Right lobe of liver (tissue), 6 donors: ENCODE measurements at regions not wholly inside any gene's neighbourhood (a gene's known extent, or its start where the extent isn't known, plus 50 kb on each side); places are given as distances from the start of the nearest gene placed in this dataset.
A peak's percentile ranks its signal among the peaks of the same experiment; 100 is the strongest.

Experiments used
- ATAC-seq, 4 donors: fragments of 200-7000 bp; cut with Tn5 transposase; one replicate each; pipeline ENCODE4 v1.9.1; 2020; ENCODE audit warnings: mild to moderate bottlenecking in 4 of 4, moderate library complexity in 4 of 4
- DNase-seq, 3 donors: peaks; one replicate each; pipeline ENCODE4 v3.0.0-alpha.2; 2020
- H3K27ac ChIP-seq, 3 donors: fragments of 200-600 bp; one replicate each; pipeline ENCODE4 v1.8.0; 2022
- H3K27me3 ChIP-seq, 2 donors: fragments of 200-600 bp; one replicate each; pipeline ENCODE4 v1.8.0; 2022
- H3K36me3 ChIP-seq, 4 donors: fragments of 200-600 bp; sonication (generic) in 1 of 4; one replicate each; pipeline versions ENCODE4 v1.5.1 to v1.8.0; 2017 to 2022; ENCODE audit warnings: control low read depth in 1 of 4
- H3K4me1 ChIP-seq, 4 donors: fragments of 200-600 bp; sonication (generic) in 1 of 4; one replicate each; pipeline versions ENCODE4 v1.5.1 to v1.8.0; 2017 to 2022; ENCODE audit warnings: control low read depth in 1 of 4
- H3K4me3 ChIP-seq, 3 donors: fragments of 200-600 bp; one replicate each; pipeline ENCODE4 v1.8.0; 2022
- H3K9me3 ChIP-seq, 4 donors: fragments of 200-600 bp; sonication (generic) in 1 of 4; one replicate each; pipeline versions ENCODE4 v1.5.1 to v1.8.0; 2017 to 2022; ENCODE audit warnings: control low read depth in 1 of 4
- POLR2A ChIP-seq: fragments of 450-650 bp; IDR thresholded peaks from one replicate; pipeline ENCODE4 v1.6.1; 2017; ENCODE audit warnings: antibody characterized with exemption, mild to moderate bottlenecking
- WGBS: methylation state at CpG from one replicate; pipeline ENCODE4 v1.1.6; 2018; ENCODE audit warnings: low coverage, low lambda C conversion rate; ENCODE audit not compliant: insufficient coverage; ENCODE audit errors: missing lambda C conversion rate; 5-methylcytosine and 5-hydroxymethylcytosine counted together
- intact Hi-C, 2 donors: fragments of 100-400 bp; cut with DNase I; formaldehyde crosslinking; loops; one replicate each; pipeline versions ENCODE4 v1.11.2 to v1.14.1; 2022
- TF ChIP-seq, protein P1 (sequence below), 4 donors: fragments of 200-600 bp in 3 of 4; fragments of 450-650 bp in 1 of 4; IDR thresholded peaks; one replicate each; pipeline versions ENCODE4 v1.5.1 to v1.8.0; 2016 to 2022; ENCODE audit warnings: antibody characterized with exemption in 4 of 4, mild to moderate bottlenecking in 2 of 4
- donor health status: DM: no; HTN: yes; CAD: no.
- donor health status: DM: no; HTN: no; CAD: no.
- donor health status: DM: no; HTN: no; CAD: no.
- donor health status: DM: no; HTN: yes; CAD: no.
- donor health status: DM: no; HTN: yes; CAD: no.

DNA sequence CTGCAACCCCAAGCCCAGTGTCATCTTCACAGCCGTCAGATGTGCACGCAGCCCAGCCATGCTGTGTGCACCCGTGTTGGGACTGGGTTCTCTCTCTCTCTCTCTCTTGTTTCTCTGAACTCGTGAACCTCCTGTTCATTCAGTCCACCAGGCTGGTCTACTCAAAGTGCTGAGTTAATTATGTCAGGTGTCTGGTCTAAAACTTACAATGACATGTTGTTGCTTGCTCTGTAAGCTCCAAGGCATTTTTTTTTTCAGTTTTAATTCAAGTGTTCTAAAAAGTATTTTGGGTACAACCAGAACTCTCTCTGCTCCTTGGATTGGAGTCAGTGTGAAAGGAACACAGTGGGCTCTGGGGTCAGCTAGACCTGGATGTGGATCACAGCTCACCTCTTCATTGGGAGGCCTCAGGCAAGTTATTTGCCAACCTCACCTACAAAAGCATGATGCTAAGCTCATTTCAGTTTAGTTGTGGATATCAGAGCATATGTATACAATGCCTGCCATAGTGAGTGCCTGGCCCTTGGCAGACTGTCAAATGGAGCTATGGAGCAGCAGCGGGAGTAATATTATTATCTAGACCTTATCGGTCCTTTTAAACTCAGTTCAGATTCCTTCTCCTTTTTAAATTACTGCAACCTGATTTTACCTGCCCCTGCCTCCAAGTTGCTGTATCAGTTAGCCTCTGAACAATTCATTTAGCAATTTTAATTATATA, 59.5 kb downstream of the PLEKHG1 start:
- ATAC-seq (no peak), DNase-seq (no peak)
- WGBS, result 52% methylated on average over 4 of the region's 6 CpGs
- Histone ChIP-seq H3K4me3 (no peak overlapping the region), H3K9me3 (no peaks in the 10 kb centered on the region), H3K27ac (no peak overlapping the region), H3K27me3 (no peaks in the 10 kb centered on the region), H3K36me3 (no peaks in the 10 kb centered on the region), H3K4me1 (peaks cover 0 to 25% (median 0%) of the 10 kb centered on the region in 4 donors)
- TF ChIP-seq, protein P1, sequence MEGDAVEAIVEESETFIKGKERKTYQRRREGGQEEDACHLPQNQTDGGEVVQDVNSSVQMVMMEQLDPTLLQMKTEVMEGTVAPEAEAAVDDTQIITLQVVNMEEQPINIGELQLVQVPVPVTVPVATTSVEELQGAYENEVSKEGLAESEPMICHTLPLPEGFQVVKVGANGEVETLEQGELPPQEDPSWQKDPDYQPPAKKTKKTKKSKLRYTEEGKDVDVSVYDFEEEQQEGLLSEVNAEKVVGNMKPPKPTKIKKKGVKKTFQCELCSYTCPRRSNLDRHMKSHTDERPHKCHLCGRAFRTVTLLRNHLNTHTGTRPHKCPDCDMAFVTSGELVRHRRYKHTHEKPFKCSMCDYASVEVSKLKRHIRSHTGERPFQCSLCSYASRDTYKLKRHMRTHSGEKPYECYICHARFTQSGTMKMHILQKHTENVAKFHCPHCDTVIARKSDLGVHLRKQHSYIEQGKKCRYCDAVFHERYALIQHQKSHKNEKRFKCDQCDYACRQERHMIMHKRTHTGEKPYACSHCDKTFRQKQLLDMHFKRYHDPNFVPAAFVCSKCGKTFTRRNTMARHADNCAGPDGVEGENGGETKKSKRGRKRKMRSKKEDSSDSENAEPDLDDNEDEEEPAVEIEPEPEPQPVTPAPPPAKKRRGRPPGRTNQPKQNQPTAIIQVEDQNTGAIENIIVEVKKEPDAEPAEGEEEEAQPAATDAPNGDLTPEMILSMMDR (IDR thresholded peaks at IDR 0.05), result no peak
- no peak for TF ChIP-seq POLR2A
- intact Hi-C loops, result no loop called here

DNA sequence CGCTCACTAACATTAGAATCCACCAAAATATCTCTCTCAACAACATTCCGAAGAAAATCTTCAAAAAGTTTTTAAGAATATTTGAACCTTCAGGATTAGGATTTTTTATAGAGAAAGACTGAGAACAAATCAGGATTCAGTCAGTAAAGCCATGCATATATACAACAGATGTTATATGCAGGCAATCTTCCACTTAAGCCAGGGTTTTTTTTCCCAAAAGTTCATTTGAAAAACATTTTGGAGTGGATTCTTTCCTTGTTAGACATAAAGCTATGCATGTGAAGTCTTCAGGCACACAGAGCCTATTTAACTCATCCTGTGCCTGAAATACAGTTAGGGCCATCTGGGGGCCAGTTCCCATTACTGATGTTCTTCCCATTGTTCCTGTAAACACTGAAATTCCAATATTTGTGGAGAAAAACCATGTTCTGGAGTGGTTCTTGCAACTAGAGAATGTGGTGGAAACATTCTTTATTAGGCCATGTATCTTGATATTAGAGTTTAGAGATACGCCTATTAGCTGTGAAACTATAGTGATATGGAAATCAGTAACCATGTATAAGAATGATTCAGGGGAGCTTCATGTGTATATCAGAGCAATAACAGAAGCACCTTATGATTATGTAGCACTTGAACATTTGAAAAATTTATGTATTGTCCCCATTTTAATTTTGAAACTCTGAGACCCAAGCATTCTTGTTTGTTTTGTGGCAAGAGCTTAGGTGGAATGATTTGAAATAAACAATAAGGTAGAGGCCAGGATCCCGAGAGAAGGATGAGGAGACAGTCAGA, 61.7 kb downstream of the PLEKHG1 start:
- no peak for DNase-seq
- no peaks in the 10 kb centered on the region for H3K9me3 ChIP-seq
- 82% methylated on average over 3 of the region's 4 CpGs for WGBS
- H3K4me3 ChIP-seq, result no peak overlapping the region
- H3K27ac ChIP-seq, result no peak overlapping the region
- no peaks in the 10 kb centered on the region for H3K36me3 ChIP-seq
- TF ChIP-seq POLR2A, result no peak
- TF ChIP-seq, protein P1 (IDR thresholded peaks at IDR 0.05), result no peak
- H3K4me1 ChIP-seq, result peaks cover 0 to 25% (median 0%) of the 10 kb centered on the region in 4 donors
- ATAC-seq, result no peak
- intact Hi-C loops, result no loop called here
- no peaks in the 10 kb centered on the region for H3K27me3 ChIP-seq

DNA sequence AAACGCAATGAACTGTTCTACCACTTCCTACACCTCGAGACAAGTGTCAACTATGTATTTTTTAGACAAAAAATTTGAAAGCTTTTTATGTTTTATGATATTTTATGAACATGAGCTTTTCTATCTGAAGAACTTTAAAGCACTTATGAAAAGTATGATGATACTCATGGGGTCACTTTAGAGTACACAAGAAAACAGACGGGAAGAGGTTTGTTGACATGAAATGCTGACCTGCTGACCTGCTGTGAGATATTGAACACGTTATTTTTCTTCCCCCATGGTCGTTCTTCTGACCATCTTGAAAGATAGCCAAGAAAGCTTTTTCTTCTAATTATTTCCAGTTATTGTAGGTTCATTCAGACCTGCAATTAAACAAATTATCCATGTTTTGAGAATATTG, 63.1 kb downstream of the PLEKHG1 start:
- H3K27me3 ChIP-seq, result no peaks in the 10 kb centered on the region
- no peak overlapping the region for H3K4me3 ChIP-seq
- TF ChIP-seq POLR2A, result no peak
- TF ChIP-seq, protein P1 (IDR thresholded peaks at IDR 0.05), result no peak
- peak in 2 of 4 donors; percentile 33 to 78 for ATAC-seq
- no peak overlapping the region for H3K27ac ChIP-seq
- WGBS, result 37% methylated on average over 5 of the region's 5 CpGs
- intact Hi-C loops, result no loop called here
- no peak for DNase-seq
- no peaks in the 10 kb centered on the region for H3K9me3 ChIP-seq
- peaks cover 0 to 26% (median 1%) of the 10 kb centered on the region in 4 donors for H3K4me1 ChIP-seq
- no peaks in the 10 kb centered on the region for H3K36me3 ChIP-seq

DNA sequence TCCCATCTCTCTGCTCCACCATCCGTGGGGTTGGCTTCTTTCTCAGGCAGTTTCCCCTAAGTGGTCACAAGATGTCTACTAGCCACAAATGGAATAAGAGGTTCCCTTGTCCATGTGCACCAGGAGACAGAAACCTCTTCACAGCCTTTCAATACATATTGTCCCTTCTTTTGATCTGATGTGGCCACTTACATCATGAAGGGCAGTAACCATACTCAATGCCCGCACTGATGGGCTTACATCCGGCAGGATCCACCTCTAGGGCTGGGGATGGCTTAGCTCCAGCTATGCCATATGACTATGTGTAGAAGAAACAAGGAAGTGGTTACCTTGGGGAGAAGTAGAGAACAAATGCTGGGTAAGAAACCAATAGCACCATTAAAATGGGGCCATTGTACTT, 64.4 kb downstream of the PLEKHG1 start:
- Histone ChIP-seq H3K27ac (no peak overlapping the region), H3K36me3 (no peaks in the 10 kb centered on the region), H3K9me3 (no peaks in the 10 kb centered on the region), H3K27me3 (no peaks in the 10 kb centered on the region), H3K4me1 (peaks cover 0 to 32% (median 6%) of the 10 kb centered on the region in 4 donors), H3K4me3 (no peak overlapping the region)
- ATAC-seq (no peak), DNase-seq (no peak)
- TF ChIP-seq, protein P1 (IDR thresholded peaks at IDR 0.05), result no peak
- TF ChIP-seq POLR2A, result no peak
- WGBS, result 95% methylated on average over 3 of the region's 3 CpGs
- intact Hi-C loops, result no loop called here
